H54 (cell line): ENCODE measurements at regions not wholly inside any gene's neighbourhood (a gene's known extent, or its start where the extent isn't known, plus 50 kb on each side); places are given as distances from the start of the nearest gene placed in this dataset.

ENCODE experiments used
- DNase-seq: peaks from one replicate; pipeline ENCODE4 v3.0.0; 2011; ENCODE audit warnings: low spot score, mixed read lengths; ENCODE audit not compliant: insufficient read length
- FAIRE-seq: peaks from 3 replicates; lab custom pipeline; 2011; peaks lifted over from hg19 to GRCh38; lab: Jason Lieb, UNC
- POLR2A ChIP-seq: IDR thresholded peaks from 2 replicates; pipeline ENCODE4 v1.6.1; 2011; ENCODE audit warnings: low read depth, mild to moderate bottlenecking, low read length

GRCh38 chr3:150094150-150094933 lies 123.6 kb upstream of the PFN2 start:
- FAIRE-seq (peak; percentile 90), DNase-seq (no peak)

GRCh38 chr3:150091626-150092025 lies 120.9 kb upstream of the PFN2 start:
- TF ChIP-seq POLR2A = no peak
- no peak for FAIRE-seq
- DNase-seq = no peak

More at GRCh38 chr3:150094150-150094933, 123.6 kb upstream of the PFN2 start:
- no peak for TF ChIP-seq POLR2A

GRCh38 chr3:150090877-150091276 lies 120.2 kb upstream of the PFN2 start:
- DNase-seq (no peak), FAIRE-seq (no peak)
- TF ChIP-seq POLR2A = no peak

GRCh38 chr3:150090006-150090405 lies 119.3 kb upstream of the PFN2 start:
- DNase-seq = no peak
- no peak for FAIRE-seq
- TF ChIP-seq POLR2A = no peak

- FAIRE-seq (no peak), DNase-seq (no peak)
- TF ChIP-seq POLR2A = no peak
These were observed 113.4 kb upstream of the PFN2 start for GRCh38 chr3:150084128-150084527.

- TF ChIP-seq POLR2A = no peak
- FAIRE-seq = no peak
These were observed 113.0 kb upstream of the PFN2 start for GRCh38 chr3:150083655-150084042.

GRCh38 chr3:150082898-150083654 lies 112.4 kb upstream of the PFN2 start:
- no peak for DNase-seq
- no peak for FAIRE-seq
- no peak for TF ChIP-seq POLR2A

More at GRCh38 chr3:150083655-150084042, 113.0 kb upstream of the PFN2 start:
- DNase-seq = no peak

GRCh38 chr3:150081084-150081483 lies 110.4 kb upstream of the PFN2 start:
- DNase-seq (no peak), FAIRE-seq (peak; percentile 89)
- no peak for TF ChIP-seq POLR2A

- TF ChIP-seq POLR2A = no peak
- no peak for DNase-seq
- no peak for FAIRE-seq
These were observed 109.5 kb upstream of the PFN2 start for GRCh38 chr3:150080058-150080730.

- DNase-seq (peak; percentile 71), FAIRE-seq (peak; percentile 66)
- no peak for TF ChIP-seq POLR2A
These were observed 108.5 kb upstream of the PFN2 start for GRCh38 chr3:150079029-150079739.

GRCh38 chr3:150077581-150078247 lies 107.0 kb upstream of the PFN2 start:
- no peak for DNase-seq
- no peak for FAIRE-seq
- no peak for TF ChIP-seq POLR2A

GRCh38 chr3:150077107-150077506 lies 106.4 kb upstream of the PFN2 start:
- DNase-seq (no peak), FAIRE-seq (no peak)
- TF ChIP-seq POLR2A = no peak

- FAIRE-seq (no peak), DNase-seq (no peak)
- TF ChIP-seq POLR2A = no peak
These were observed 105.7 kb upstream of the PFN2 start for GRCh38 chr3:150076443-150076842.
